ENCODE measurements at regions not wholly inside any gene's neighbourhood (a gene's known extent, or its start where the extent isn't known, plus 50 kb on each side); places are given as distances from the start of the nearest gene placed in this dataset.
A peak's percentile ranks its signal among the peaks of the same experiment; 100 is the strongest.

DNA sequence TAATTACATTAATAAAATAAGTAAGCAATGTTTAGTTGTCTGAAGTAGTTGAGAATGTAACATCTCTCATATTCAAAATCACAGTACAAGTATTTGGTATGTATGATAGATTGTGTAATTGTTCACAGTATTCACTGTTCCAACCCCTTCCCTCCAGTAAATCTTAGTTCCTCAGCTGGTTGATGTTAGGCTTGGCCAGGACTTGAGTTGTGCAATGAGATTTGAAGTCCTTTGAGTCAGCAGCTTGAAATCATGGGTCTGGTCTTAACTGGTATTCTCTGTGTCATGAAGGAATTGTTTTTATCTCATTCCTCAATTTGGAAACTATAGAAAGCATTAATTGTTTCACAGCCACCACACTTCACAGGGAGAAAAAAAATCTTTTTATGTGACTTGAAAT lies 477.1 kb downstream of the FSCB start:
- TF ChIP-seq POLR2A (IDR thresholded peaks at IDR 0.05) = no peak
- no peak for TF ChIP-seq CTCF (IDR thresholded peaks at IDR 0.05)
- TF ChIP-seq POLR2AphosphoS5 (IDR thresholded peaks at IDR 0.05; ENCODE audit: insufficient read depth in 1 of 2, low read depth in 1 of 2) = peak in 1 of 2 donors; percentile 44
